ENCODE measurements at regions not wholly inside any gene's neighbourhood (a gene's known extent, or its start where the extent isn't known, plus 50 kb on each side); places are given as distances from the start of the nearest gene placed in this dataset.

GRCh38 chr15:96047255-96047931 is 283.1 kb upstream of the NR2F2 start:
- TF ChIP-seq CTCF (IDR thresholded peaks at IDR 0.05) (no peak), POLR2AphosphoS5 (IDR thresholded peaks at IDR 0.05) (no peak), POLR2A (IDR thresholded peaks at IDR 0.05) (no peak)
